ENCODE measurements at regions not wholly inside any gene's neighbourhood (a gene's known extent, or its start where the extent isn't known, plus 50 kb on each side); places are given as distances from the start of the nearest gene placed in this dataset.
"Not testable (repeated sequence)": the region's sequence is repeated elsewhere in the genome, so short reads cannot be mapped to it uniquely, and the experiment has no call there.

DNA sequence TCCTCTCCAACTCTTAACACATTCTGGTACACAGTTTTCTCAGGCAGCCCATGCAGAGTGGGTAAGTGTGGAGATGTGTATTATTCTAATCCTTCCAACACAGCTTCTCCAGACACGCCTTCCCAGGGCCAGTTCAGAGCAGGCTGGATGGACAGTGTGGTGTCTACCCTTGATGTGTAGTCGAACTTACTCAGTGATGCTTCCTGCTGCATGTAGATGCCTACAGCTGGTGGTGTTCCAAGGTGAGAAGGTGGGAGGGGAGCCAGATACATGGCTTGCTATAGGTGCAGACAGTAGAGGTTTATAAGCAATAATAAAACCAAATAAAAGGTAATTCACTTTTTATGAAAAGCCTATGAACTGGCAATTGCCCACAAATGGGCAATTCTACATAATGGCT, 104.0 kb downstream of the QRSL1 start:
- no peak for DNase-seq (ENCODE audit: low read depth in 1 of 2, low spot score in 1 of 2)
- no peak for TF ChIP-seq JUND (IDR thresholded peaks at IDR 0.05; ENCODE audit: low read depth)
- in situ Hi-C loops (cut with HindIII; ENCODE audit: low pct_unique_long_range_greater_than_20kb, low sequenced_read_pairs) = no loop called here

DNA sequence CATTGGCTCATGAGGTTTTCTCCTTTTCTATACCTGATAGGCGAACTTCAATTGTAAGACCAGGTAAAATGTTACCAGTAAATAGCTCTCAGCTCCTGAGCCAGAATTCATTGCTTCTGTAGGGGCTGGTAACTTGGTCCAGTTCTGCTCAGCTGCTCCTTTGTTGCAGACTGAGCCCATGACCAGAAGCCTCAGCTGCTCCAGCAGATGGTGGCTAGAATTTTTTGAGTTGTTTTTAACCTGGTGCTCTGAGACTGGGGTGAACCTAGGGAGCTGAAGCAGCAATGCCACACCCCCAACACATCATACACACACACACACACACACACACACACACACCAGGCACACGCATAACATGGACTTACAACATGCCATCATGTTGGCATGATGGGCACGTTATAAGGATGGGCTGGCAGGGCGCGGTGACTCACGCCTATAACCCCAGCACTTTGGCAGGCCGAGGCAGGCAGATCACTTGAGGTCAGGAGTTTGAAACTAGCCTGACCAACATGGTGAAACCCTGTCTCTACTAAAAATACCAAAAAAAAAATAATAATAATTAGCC, 103.1 kb downstream of the QRSL1 start:
- in situ Hi-C loops (cut with HindIII; ENCODE audit: low pct_unique_long_range_greater_than_20kb, low sequenced_read_pairs) = no loop called here
- no peak for DNase-seq (ENCODE audit: low read depth in 1 of 2, low spot score in 1 of 2)
- no peak for TF ChIP-seq JUND (IDR thresholded peaks at IDR 0.05; ENCODE audit: low read depth)

DNA sequence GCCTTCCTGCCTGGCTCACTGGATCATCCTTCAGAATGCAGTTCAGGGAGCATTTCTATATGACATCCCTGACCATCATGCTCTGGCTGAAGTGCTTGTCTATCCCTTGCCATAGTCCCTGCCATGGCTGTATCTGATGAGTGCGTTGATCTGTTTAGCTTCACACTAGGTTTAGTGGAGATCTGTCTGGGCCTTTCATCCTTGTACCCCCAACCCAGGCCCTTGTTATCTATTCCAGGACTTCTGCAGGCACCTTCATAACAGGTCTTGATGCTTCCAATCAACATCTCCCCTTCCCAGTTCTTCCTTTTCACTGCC, 102.4 kb downstream of the QRSL1 start:
- no peak for DNase-seq (ENCODE audit: low read depth in 1 of 2, low spot score in 1 of 2)
- in situ Hi-C loops (cut with HindIII; ENCODE audit: low pct_unique_long_range_greater_than_20kb, low sequenced_read_pairs) = no loop called here
- no peak for TF ChIP-seq JUND (IDR thresholded peaks at IDR 0.05; ENCODE audit: low read depth)

DNA sequence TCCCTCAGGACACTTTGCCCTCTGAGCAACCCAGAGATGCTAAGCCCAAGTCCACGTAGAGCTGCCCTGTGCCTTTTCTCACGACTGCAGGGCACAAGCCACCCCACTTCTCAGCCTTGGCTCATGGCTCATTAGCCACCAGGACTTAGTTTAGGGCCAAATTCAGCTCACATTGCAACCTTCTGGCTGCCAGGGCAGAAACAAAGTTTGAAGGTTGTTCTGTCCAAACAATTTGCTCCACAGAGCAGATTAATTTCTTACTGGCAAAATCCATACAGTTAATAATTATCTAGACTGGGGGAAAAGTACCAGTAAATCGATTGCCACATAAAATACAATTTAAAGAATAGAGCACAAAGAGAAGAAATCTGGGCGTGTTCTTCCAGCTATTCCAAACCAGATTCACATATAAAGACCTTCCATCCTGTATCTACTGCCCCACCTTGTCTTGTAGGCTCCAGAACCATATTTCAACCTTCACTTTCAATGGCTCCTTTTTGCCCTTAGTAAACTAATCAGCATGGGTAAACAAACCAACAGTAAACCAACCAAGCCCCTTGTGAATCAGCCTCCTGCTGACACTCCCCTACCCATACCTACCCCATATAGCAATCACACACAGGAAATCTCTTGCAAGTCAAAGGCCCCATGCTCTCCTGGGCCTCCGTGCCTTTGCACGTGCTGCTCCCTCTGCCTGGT, 101.9 kb downstream of the QRSL1 start:
- in situ Hi-C loops (cut with HindIII; ENCODE audit: low pct_unique_long_range_greater_than_20kb, low sequenced_read_pairs) = no loop called here
- TF ChIP-seq JUND (IDR thresholded peaks at IDR 0.05; ENCODE audit: low read depth) = no peak
- DNase-seq (ENCODE audit: low read depth in 1 of 2, low spot score in 1 of 2) = no peak

DNA sequence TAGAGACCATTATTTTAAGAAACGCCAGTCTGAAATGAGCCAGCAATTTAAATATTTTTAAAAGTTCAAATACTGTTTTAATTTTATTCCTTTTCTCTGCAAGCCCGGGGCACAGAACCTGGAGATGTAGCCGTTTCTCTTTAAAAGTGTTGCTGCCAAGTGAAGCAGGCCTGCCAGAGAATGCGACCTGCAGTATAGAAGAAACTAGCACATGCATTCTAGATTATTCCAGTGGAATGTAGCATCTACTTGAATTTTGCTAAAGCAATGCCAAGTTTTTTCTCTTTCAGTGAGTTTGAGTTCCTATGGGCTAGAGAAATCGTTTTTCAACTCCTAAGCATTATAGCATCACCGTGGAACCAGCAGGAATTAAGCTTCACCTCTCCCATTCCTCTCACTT, 101.3 kb downstream of the QRSL1 start:
- in situ Hi-C loops (cut with HindIII; ENCODE audit: low pct_unique_long_range_greater_than_20kb, low sequenced_read_pairs) = no loop called here
- no peak for TF ChIP-seq JUND (IDR thresholded peaks at IDR 0.05; ENCODE audit: low read depth)
- no peak for DNase-seq (ENCODE audit: low read depth in 1 of 2, low spot score in 1 of 2)

DNA sequence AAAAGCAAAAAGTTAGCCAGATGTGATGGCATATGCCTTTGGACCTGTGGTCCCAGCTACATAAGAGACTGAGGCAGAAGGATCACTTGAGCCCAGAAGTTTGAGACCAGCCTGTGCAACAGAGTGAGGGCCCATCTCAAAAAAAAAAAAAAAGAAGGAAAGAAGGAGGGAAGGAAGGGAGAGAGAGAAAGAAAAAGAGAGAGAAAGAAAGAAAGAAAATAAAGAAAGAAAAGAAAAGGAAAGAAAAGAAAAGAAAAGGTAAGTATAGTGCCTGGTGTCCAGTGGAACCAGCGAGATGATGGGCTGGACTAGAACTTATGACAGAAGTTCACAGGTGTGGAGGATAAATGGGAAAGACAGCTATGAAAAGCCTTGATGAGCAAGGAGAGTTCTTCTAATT, 100.9 kb downstream of the QRSL1 start:
- in situ Hi-C loops (cut with HindIII; ENCODE audit: low pct_unique_long_range_greater_than_20kb, low sequenced_read_pairs) = no loop called here
- TF ChIP-seq JUND (IDR thresholded peaks at IDR 0.05; ENCODE audit: low read depth) = no peak
- DNase-seq (ENCODE audit: low read depth in 1 of 2, low spot score in 1 of 2) = no peak

DNA sequence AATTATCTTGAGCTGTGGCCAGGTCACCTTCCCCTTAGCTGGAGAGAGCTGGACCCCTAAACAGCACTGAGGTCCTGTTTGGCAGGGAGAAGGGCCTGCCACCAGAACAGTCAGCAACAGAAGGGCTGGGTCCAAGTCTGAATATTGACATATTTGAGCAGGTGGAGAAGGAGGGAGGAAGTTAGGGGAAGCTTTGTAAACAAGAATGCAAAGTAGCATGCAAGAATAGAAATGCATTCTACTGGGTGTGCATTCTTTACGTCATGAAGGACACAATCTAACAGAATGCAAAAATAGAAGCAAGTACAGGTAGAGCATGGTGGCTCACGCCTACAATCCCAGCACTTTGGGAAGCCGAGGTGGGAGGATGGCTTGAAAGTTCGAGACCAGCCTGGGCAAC, 100.5 kb downstream of the QRSL1 start:
- no peak for DNase-seq (ENCODE audit: low read depth in 1 of 2, low spot score in 1 of 2)
- in situ Hi-C loops (cut with HindIII; ENCODE audit: low pct_unique_long_range_greater_than_20kb, low sequenced_read_pairs) = no loop called here
- TF ChIP-seq JUND (IDR thresholded peaks at IDR 0.05; ENCODE audit: low read depth) = no peak

DNA sequence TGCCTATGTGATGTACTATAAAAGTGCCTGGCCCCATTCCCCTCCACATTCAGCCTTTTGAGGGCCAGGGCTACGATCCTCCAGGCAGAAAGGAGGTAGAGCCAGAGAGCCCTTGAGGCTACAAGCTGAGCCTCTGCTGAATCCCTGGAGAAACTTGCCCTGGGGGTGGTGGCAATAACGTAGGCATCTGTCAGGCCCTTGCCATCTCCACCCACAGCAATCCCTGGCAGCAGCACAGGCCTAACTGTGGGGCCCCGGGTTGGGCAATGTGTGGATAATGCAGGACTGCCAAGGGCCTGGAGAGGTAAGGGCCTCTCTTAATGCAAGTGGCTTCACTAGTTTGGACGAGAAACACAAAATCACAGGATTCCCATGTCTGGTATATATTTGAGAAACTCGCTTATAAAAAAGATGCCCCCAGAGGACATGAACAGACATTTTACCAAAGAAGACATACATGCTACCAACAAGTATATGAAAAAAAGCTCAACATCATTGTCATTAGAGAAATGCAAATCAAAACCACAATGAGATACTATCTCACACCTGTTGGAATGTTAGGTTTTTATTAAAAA, 99.0 kb downstream of the QRSL1 start:
- TF ChIP-seq JUND (IDR thresholded peaks at IDR 0.05; ENCODE audit: low read depth) = no peak
- in situ Hi-C loops (cut with HindIII; ENCODE audit: low pct_unique_long_range_greater_than_20kb, low sequenced_read_pairs) = no loop called here
- DNase-seq (ENCODE audit: low read depth in 1 of 2, low spot score in 1 of 2) = no peak

DNA sequence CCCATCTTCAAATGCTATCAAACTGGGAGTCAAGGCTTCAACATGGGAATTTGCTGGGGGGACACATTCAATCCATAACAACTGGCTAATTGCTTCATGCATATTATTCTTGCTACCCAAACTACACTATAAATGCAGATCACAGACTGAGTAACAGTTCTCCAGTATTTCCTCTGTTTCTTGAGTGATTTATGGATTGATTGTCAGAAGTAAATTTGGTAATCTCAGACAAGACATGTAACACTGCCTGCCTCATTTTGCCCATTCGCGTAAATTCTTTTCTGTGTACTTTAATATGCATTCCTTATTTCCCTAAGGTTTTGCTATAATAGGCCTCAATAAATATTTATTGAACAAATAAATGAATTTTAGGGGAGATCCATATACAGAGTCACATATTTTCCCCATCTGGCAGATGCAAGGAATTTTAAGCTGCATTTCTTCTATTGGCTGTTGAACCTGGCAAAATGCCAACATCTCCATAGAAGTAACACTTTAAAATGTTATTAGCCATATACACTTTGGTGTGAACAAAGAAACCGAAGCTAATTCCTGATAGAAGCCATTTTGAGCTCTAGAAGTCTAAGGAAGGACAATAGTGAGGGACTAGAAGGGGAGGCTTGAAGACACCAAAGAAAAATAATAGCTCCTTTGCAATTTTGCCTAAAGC, 98.2 kb downstream of the QRSL1 start:
- DNase-seq (ENCODE audit: low read depth in 1 of 2, low spot score in 1 of 2) = no peak
- TF ChIP-seq JUND (IDR thresholded peaks at IDR 0.05; ENCODE audit: low read depth) = no peak
- in situ Hi-C loops (cut with HindIII; ENCODE audit: low pct_unique_long_range_greater_than_20kb, low sequenced_read_pairs) = no loop called here

DNA sequence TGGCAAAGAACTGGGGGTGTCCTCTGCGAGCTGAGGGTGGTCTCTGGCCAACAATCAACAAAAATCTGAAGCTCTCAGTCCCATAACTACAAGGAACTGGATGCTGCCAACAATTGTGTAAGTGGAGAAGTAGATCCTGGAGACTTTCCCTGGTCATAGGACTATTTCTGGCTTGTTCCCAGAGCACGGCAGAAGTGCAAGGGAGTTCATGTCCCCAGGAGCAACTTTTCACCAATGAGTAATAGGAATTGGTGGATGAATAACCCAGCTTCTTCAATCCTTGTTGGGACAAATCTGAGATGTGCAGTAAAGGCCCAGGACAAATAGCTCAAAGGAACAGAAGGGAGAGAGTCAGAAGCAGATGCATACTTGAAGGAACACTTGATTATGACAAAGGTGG, 95.5 kb downstream of the QRSL1 start:
- in situ Hi-C loops (cut with HindIII; ENCODE audit: low pct_unique_long_range_greater_than_20kb, low sequenced_read_pairs) = no loop called here
- DNase-seq (ENCODE audit: low read depth in 1 of 2, low spot score in 1 of 2) = no peak
- no peak for TF ChIP-seq JUND (IDR thresholded peaks at IDR 0.05; ENCODE audit: low read depth)

DNA sequence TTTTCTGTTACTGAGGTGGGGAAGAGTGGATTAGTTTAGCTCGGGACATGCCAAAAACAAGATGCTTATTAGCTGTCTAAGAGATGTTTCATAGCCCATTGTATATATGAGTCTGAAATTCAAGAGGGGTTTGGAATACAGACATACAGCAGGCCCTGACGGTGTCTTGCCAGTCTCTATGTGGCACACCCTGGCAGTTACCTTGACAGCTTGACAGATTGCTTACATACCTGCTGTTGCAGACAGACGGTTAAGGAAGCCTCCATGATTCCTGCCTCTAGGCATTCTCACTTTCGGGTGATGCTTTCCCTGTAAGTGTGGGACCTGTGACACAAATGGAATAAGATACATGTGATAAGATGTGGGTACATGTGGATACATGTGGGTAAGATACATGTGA, 95.0 kb downstream of the QRSL1 start:
- no peak for DNase-seq (ENCODE audit: low read depth in 1 of 2, low spot score in 1 of 2)
- in situ Hi-C loops (cut with HindIII; ENCODE audit: low pct_unique_long_range_greater_than_20kb, low sequenced_read_pairs) = no loop called here
- no peak for TF ChIP-seq JUND (IDR thresholded peaks at IDR 0.05; ENCODE audit: low read depth)

DNA sequence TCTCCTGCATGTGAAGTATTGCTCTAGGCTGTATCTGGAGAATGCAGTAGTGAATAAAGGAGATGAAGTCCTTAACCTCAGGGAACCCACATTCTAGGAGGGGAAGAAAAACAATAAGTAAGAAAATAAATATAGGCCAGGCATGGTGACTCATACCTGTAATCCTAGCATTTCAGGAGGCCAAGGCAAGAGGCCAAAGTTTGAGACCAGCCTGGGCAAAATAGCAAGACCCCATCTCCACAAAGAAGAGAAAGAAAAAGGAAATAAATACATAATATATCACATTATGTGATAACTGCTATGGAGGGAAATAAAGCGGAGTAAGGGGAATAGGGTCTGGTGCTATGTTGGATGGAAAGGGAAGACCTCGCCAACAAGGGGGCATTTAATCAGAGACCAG, 94.0 kb downstream of the QRSL1 start:
- DNase-seq (ENCODE audit: low read depth in 1 of 2, low spot score in 1 of 2); in situ Hi-C loops (cut with HindIII; ENCODE audit: low pct_unique_long_range_greater_than_20kb, low sequenced_read_pairs): not testable (repeated sequence)

DNA sequence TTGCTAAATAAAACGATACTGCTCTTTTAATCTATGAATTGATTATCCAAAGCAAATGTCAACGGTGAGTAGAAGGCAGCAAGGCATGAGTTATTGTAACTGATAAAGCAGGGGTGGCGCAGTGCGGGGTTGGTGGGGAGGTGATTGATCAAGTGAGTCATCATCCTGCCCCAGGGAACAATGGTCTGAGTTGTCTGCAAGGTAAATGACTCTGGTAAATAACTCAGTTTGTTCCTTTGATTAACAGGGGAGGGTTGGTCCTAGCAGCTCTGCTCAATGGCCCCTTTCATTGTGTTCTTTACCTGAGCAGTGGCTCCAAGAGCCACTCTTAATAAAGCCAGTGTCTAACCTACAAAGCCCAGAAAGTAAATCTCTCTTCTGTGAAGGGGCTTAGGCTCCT, 91.8 kb downstream of the QRSL1 start:
- DNase-seq (ENCODE audit: low read depth in 1 of 2, low spot score in 1 of 2); in situ Hi-C loops (cut with HindIII; ENCODE audit: low pct_unique_long_range_greater_than_20kb, low sequenced_read_pairs): not testable (repeated sequence)
